Upper lobe of right lung (tissue), 1 donor: ENCODE measurements at regions not wholly inside any gene's neighbourhood (a gene's known extent, or its start where the extent isn't known, plus 50 kb on each side); places are given as distances from the start of the nearest gene placed in this dataset.

Experiments used
- ATAC-seq: fragments of 200-7000 bp; cut with Tn5 transposase; one replicate; pipeline ENCODE4 v1.9.1; 2020; ENCODE audit warnings: mild to moderate bottlenecking, moderate library complexity
- DNase-seq: peaks from one replicate; pipeline ENCODE4 v3.0.0-alpha.2; 2020
- H3K27ac ChIP-seq: fragments of 200-600 bp; one replicate; pipeline ENCODE4 v1.8.0; 2022
- H3K27me3 ChIP-seq: fragments of 200-600 bp; one replicate; pipeline ENCODE4 v1.8.0; 2022; ENCODE audit warnings: mild to moderate bottlenecking
- H3K36me3 ChIP-seq: fragments of 200-600 bp; one replicate; pipeline ENCODE4 v1.8.0; 2022
- H3K4me1 ChIP-seq: fragments of 200-600 bp; one replicate; pipeline ENCODE4 v1.8.0; 2022
- H3K4me3 ChIP-seq: fragments of 200-600 bp; one replicate; pipeline ENCODE4 v1.8.0; 2022; ENCODE audit warnings: mild to moderate bottlenecking
- H3K9me3 ChIP-seq: fragments of 200-600 bp; one replicate; pipeline ENCODE4 v1.8.0; 2022
- CTCF ChIP-seq: fragments of 200-600 bp; IDR thresholded peaks from one replicate; pipeline ENCODE4 v1.8.0; 2022; ENCODE audit warnings: antibody characterized with exemption
- intact Hi-C: fragments of 100-400 bp; cut with DNase I; formaldehyde crosslinking; loops from one replicate; pipeline ENCODE4 v1.11.0; 2022
- donor health status: DM: no; HTN: yes; CAD: no; lungs with severe emphysema.

DNA sequence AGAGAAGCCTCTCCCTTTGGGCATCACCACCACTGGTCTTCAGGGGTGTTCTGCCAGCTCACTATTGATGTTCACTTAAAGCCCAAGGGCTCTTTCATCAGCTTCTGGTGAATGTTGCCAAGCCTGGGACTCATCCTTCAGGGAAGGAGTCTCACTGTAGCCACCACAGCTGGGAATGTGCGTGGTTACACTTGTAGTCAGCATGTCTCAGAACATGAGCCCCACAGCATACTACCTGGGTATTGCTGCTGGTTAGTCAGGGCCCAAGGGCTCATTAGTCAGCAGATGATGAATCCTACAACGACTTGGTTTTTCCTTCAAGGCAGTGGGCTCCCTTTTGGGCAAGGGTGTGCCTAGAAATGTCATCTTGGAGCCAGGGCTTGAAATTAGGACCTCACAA, 412.9 kb downstream of the VGLL3 start:
- ATAC-seq (no peak), DNase-seq (no peak)
- TF ChIP-seq CTCF: no peak
- no peak overlapping the region for H3K4me3 ChIP-seq
- H3K36me3 ChIP-seq: no peaks in the 10 kb centered on the region
- H3K9me3 ChIP-seq: no peaks in the 10 kb centered on the region
- no peak overlapping the region for H3K27ac ChIP-seq
- no peaks in the 10 kb centered on the region for H3K27me3 ChIP-seq
- intact Hi-C loops: no loop called here
- no peaks in the 10 kb centered on the region for H3K4me1 ChIP-seq

DNA sequence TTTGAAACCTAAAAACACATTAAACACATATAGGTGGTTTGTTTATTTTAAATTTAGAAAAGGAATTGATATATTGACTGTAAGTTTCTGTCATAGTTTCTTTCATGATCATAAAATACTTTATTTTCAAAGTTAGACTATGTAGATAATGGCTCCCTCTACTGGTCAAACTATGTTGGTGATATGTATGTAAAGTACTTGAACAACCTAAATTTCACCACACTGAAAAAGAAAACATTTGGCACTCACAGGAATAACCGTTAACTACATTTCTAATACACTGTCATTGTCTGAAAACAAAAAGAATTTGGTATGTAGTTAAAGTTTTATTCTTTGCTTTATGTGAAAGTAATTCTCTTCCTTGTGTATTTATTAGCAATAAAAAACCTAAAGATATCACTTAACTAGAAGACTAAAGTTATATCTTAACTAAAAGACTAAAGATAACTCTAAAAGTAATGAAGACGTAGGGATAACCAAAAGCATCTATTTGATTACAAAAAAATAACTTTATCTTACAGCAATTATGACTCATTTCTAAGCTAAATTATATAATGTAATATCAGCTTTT, 427.5 kb downstream of the VGLL3 start:
- no peak overlapping the region for H3K27ac ChIP-seq
- peak; percentile 65 for TF ChIP-seq CTCF
- no peak overlapping the region for H3K4me3 ChIP-seq
- H3K36me3 ChIP-seq: no peaks in the 10 kb centered on the region
- no peaks in the 10 kb centered on the region for H3K27me3 ChIP-seq
- intact Hi-C loops: no loop called here
- DNase-seq (no peak), ATAC-seq (peak; percentile 38)
- no peaks in the 10 kb centered on the region for H3K4me1 ChIP-seq
- no peaks in the 10 kb centered on the region for H3K9me3 ChIP-seq

DNA sequence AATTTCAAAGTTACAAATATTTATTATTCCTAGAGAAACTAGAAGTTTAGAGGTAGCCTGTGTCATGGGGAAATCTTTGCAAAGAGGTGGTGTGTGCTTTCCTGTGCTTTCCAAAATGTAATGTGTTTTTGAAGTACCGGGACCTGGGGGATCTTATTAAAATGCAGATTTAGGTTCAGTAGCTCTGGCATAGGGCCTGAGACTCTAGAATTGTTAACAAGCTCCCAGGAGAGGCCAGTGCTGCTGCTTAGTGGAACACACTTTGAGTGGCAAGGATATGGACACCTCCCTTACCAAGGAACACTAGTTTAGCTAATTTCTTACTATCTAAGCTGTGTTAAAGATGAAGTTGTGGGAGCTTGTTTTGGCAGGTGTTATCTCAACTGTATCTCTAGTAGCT, 428.9 kb downstream of the VGLL3 start:
- Histone ChIP-seq H3K27ac (no peak overlapping the region), H3K27me3 (no peaks in the 10 kb centered on the region), H3K4me1 (no peaks in the 10 kb centered on the region), H3K36me3 (no peaks in the 10 kb centered on the region), H3K4me3 (no peak overlapping the region), H3K9me3 (no peaks in the 10 kb centered on the region)
- TF ChIP-seq CTCF: no peak
- no peak for ATAC-seq
- intact Hi-C loops: no loop called here
- DNase-seq: no peak

GRCh38 chr3:86561215-86561614, 429.7 kb downstream of the VGLL3 start:
- intact Hi-C loops: no loop called here
- H3K4me3 ChIP-seq: no peak overlapping the region
- no peak for DNase-seq

GRCh38 chr3:86554383-86554782, 436.6 kb downstream of the VGLL3 start:
- Histone ChIP-seq H3K4me1 (no peaks in the 10 kb centered on the region), H3K9me3 (no peaks in the 10 kb centered on the region), H3K27me3 (no peaks in the 10 kb centered on the region), H3K4me3 (no peak overlapping the region), H3K36me3 (no peaks in the 10 kb centered on the region), H3K27ac (no peak overlapping the region)
- ATAC-seq: no peak
- no peak for TF ChIP-seq CTCF
- intact Hi-C loops: no loop called here
- DNase-seq: no peak

More at GRCh38 chr3:86561215-86561614, 429.7 kb downstream of the VGLL3 start:
- Histone ChIP-seq H3K36me3 (no peaks in the 10 kb centered on the region), H3K4me1 (no peaks in the 10 kb centered on the region), H3K27me3 (no peaks in the 10 kb centered on the region), H3K9me3 (no peaks in the 10 kb centered on the region), H3K27ac (no peak overlapping the region)
- TF ChIP-seq CTCF: no peak
- ATAC-seq: no peak

- H3K9me3 ChIP-seq: no peaks in the 10 kb centered on the region
- ATAC-seq (no peak), DNase-seq (no peak)
- H3K27ac ChIP-seq: no peak overlapping the region
- intact Hi-C loops: no loop called here
- no peaks in the 10 kb centered on the region for H3K27me3 ChIP-seq
- no peak for TF ChIP-seq CTCF
- no peaks in the 10 kb centered on the region for H3K4me1 ChIP-seq
- H3K4me3 ChIP-seq: no peak overlapping the region
- no peaks in the 10 kb centered on the region for H3K36me3 ChIP-seq
Observed at GRCh38 chr3:86547692-86548091, 443.3 kb downstream of the VGLL3 start.
